ENCODE measurements at regions not wholly inside any gene's neighbourhood (a gene's known extent, or its start where the extent isn't known, plus 50 kb on each side); places are given as distances from the start of the nearest gene placed in this dataset.
"Not testable (repeated sequence)": the region's sequence is repeated elsewhere in the genome, so short reads cannot be mapped to it uniquely, and the experiment has no call there.

GRCh38 chr15:98263787-98264186 lies 303.3 kb downstream of the ARRDC4 start:
- in situ Hi-C loops (cut with MboI; ENCODE audit: low sequenced_read_pairs): no loop called here

DNA sequence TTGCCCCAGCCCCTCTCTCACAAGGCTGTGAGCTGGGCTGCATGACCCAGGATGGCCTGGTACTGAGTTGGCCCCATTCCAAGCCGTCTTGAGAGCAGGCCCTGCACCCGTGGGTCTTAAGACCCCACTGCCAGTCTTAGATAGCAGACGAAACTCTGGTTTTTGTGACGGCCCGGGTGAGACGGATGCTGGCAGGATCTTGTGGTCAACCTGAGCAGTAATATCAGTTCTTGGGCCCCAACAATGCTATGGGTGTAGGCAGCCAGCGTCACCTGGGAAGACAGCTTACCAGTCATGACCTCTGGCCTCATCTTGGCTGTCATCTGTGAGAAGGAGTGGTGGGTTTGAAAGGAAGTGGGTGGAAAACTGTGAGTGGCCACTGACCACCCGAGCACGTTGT lies 305.8 kb downstream of the ARRDC4 start:
- in situ Hi-C loops (cut with MboI; ENCODE audit: low sequenced_read_pairs): no loop called here

DNA sequence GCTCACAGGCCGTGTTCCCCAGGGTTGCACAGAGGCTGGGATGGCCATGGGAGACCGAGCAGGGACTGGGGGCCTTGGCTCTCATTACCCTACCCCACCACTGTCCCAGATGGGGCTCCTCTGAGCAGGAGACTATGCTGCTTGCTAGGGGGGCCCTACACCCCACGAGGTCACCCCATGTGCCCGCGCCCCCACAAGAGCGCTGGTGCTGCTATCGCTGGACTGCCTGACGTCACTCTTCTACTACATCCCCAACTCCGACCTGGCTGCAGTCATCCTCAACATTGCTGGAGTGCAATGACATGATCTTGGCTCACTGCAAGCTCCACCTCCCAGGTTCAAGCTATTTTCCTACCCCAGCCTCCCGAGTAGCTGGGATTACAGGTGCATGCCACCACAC lies 307.7 kb downstream of the ARRDC4 start:
- in situ Hi-C loops (cut with MboI; ENCODE audit: low sequenced_read_pairs): no loop called here

DNA sequence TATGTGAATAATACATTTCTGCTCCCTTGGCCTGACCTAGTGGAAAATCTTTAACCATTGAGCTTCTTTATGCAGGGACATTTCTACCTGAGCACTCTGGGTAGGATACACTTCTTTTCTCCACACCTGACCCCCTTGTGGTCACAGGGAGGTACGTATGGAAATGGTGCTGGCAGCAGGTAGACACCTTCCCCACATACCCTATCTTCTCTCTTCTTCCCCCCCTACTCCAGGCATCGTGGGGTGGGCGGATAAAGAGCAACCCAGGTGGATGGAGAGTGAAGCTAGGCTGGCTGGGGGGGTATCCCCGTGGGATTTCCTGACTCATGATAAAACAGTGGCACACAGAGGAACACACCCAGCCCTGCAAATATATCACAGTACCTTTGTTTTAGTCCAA lies 312.1 kb downstream of the ARRDC4 start:
- in situ Hi-C loops (cut with MboI; ENCODE audit: low sequenced_read_pairs): no loop called here

- in situ Hi-C loops (cut with MboI; ENCODE audit: low sequenced_read_pairs): no loop called here
Observed at GRCh38 chr15:98276018-98276417, 315.5 kb downstream of the ARRDC4 start.

GRCh38 chr15:98277602-98278001 lies 317.1 kb downstream of the ARRDC4 start:
- in situ Hi-C loops (cut with MboI; ENCODE audit: low sequenced_read_pairs): no loop called here

DNA sequence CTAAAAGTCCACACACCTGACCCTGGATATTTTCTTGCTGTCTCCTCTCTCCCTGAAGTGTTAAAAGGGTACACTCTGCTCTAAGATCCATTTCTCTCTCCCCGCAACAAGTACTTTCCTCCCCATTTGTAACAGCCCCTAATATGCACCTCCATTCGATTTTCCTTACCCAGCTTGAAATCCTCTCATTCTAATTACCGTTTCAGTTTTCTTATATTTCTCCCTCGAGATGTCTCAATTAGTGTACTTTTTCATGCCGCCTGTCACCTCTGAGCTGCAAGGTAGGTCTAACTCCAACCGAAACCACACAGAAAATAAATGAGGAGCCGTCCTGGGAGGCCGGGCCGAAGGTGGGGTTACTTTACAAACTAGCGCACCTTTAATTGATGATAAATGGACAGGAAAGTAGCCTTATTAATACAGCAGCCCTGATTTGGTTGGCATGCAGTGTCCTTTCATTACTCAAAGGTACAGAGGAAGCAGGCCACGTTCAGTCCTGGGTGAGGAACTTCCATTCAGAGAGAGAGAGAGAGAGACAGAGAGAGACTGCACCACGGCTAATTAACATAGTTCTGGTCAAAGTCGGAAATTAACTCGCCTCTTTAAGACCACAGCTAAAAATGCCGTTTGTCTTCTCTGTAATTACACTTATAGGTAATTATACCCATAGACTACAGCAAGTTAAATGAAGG lies 319.9 kb downstream of the ARRDC4 start:
- in situ Hi-C loops (cut with MboI; ENCODE audit: low sequenced_read_pairs): no loop called here

GRCh38 chr15:98281130-98281529 lies 320.6 kb downstream of the ARRDC4 start:
- in situ Hi-C loops (cut with MboI; ENCODE audit: low sequenced_read_pairs): no loop called here

GRCh38 chr15:98282656-98283332 lies 322.3 kb downstream of the ARRDC4 start:
- in situ Hi-C loops (cut with MboI; ENCODE audit: low sequenced_read_pairs): no loop called here

- in situ Hi-C loops (cut with MboI; ENCODE audit: low sequenced_read_pairs): no loop called here
Observed at GRCh38 chr15:98286200-98286599, 325.7 kb downstream of the ARRDC4 start.

- in situ Hi-C loops (cut with MboI; ENCODE audit: low sequenced_read_pairs): no loop called here
Observed at GRCh38 chr15:98286831-98287230, 326.3 kb downstream of the ARRDC4 start.

- in situ Hi-C loops (cut with MboI; ENCODE audit: low sequenced_read_pairs): no loop called here
Observed at GRCh38 chr15:98288091-98288590, 327.6 kb downstream of the ARRDC4 start.

DNA sequence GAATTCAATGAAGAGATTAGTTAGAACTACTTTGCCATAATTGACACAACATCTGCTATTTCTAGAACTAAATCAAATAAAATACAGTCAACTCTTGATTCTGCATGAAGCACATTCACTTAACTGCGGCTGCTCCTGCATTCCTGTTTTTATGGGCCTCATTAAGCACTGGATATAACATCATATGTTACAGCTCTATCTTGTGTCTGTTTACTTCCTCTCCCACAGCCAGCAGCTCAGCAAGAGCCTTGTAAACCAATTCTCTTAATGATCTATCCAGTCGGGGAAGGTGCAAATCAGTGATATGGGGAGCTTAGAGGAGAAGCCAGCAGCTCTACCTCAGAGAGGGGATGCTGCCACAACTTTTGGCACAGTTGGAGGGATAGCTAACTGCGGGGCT lies 329.2 kb downstream of the ARRDC4 start:
- in situ Hi-C loops (cut with MboI; ENCODE audit: low sequenced_read_pairs): no loop called here

DNA sequence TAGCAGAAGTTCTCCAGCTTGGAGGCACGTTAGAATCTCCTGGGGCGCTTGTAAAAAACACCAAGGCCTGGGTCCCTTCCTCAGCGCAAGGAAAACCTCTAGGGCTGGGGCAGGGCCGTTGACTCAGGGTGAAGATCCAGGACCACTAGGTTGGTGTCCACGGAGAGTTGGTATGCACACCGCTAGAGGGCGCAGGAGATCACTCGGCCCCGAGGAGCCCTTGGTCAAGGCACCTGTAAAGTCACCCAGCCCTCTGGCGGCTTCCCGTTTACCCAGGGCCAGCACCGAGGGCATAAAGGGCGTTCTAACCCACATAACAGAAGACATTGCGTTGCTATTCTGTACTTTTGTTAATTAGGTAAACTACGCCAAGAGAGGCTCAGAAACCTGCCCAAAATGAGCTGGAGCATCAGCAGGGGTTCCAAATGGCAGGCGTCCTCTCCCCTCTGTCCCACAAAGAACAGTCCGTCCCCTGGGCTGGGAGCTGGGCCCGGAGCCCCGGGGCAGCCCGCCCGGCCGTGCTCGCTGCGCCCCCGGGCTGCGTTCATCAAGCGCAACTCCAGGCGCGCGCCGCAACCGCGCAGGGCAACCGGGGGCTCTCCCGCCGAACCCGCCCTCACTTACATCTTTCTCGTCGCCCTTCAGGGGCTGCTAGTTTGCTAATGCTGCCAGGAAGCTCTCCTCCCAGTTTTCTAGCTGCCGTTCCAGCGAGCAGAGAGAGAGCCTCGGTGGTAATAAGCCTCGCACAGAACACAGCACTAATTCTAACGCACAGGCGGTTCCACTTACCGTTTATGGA lies 332.1 kb downstream of the ARRDC4 start:
- in situ Hi-C loops (cut with MboI; ENCODE audit: low sequenced_read_pairs): no loop called here

DNA sequence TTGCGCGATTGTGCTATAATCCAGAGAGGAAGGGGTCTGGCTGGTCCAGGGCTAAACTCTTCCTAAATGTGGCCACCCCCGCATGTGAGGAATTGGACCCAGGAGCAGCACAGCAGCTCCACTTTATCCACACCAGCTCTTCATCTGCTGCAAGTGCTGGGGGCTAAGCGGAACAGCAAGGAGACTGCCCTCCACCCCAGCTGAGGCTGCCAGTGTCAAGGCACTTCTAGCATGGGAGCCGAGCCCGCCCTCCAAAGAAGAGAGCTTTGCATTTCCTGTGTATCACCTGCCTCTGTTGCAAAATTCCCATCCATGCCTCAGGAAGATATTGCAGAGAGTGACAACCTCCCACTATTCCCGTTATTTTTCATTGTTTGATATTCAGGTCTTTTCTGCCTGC lies 333.6 kb downstream of the ARRDC4 start:
- in situ Hi-C loops (cut with MboI; ENCODE audit: low sequenced_read_pairs): no loop called here

- in situ Hi-C loops (cut with MboI; ENCODE audit: low sequenced_read_pairs): not testable (repeated sequence)
Observed at GRCh38 chr15:98295101-98295759, 334.7 kb downstream of the ARRDC4 start.

GRCh38 chr15:98296653-98297052 lies 336.1 kb downstream of the ARRDC4 start:
- in situ Hi-C loops (cut with MboI; ENCODE audit: low sequenced_read_pairs): no loop called here

- in situ Hi-C loops (cut with MboI; ENCODE audit: low sequenced_read_pairs): no loop called here
Observed at GRCh38 chr15:98304371-98304770, 343.9 kb downstream of the ARRDC4 start.

GRCh38 chr15:98308117-98308516 lies 340.2 kb upstream of the IGF1R start:
- in situ Hi-C loops (cut with MboI; ENCODE audit: low sequenced_read_pairs): no loop called here

- in situ Hi-C loops (cut with MboI; ENCODE audit: low sequenced_read_pairs): no loop called here
Observed at GRCh38 chr15:98311566-98312188, 336.7 kb upstream of the IGF1R start.

DNA sequence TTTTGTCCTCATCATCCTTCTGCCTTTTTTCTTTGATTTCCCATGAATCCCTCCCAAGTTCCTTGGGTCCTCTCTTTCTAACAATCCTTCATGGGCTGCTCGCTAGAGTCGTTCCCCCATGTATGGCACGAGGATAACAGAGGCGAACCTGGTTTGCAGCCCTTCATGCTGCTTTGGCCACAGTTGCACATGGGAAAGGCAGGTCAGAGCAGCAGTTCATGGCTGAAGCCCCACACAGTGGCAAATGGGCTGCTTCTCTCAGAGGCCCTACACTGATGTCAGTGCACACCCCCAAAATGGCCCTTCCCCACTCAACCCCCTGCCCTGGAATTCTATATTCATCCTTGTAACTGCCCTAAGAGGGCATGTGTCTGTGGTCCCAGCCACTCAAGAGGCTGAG lies 335.4 kb upstream of the IGF1R start:
- in situ Hi-C loops (cut with MboI; ENCODE audit: low sequenced_read_pairs): no loop called here

Measured in HL-60/S4 treated with retinoic acid at 250 ng/mL for 4 days and 3 days (cell line).